ENCODE measurements at regions not wholly inside any gene's neighbourhood (a gene's known extent, or its start where the extent isn't known, plus 50 kb on each side); places are given as distances from the start of the nearest gene placed in this dataset.

GRCh38 chr12:125593269-125593668 is 528.0 kb downstream of the AACS start:
- no peak overlapping the region for H3K4me3 ChIP-seq
- no peak overlapping the region for H3K27ac ChIP-seq

- Histone ChIP-seq H3K27ac (no peak overlapping the region), H3K4me3 (no peak overlapping the region)
Measured at GRCh38 chr12:125604976-125605375, 539.7 kb downstream of the AACS start.

DNA sequence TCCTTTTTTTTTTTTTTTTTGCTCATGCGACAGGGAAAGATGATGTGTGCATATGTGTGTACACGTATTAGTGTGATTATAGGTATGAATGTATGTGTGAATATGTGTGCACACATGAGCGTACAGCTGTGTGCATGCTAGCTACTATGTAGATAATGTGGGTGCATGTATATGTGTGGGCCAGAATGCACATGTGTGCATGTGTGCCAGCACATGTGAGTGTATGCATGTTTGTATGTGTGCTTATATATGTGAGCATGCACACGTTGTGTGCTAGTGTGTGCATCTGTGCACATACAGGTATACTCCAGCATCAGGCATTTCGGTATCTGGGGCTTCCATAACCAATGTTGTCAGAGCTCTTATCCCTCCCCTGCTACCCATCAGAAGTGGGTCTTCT is 541.1 kb downstream of the AACS start:
- no peak overlapping the region for H3K4me3 ChIP-seq
- H3K27ac ChIP-seq, result no peak overlapping the region

DNA sequence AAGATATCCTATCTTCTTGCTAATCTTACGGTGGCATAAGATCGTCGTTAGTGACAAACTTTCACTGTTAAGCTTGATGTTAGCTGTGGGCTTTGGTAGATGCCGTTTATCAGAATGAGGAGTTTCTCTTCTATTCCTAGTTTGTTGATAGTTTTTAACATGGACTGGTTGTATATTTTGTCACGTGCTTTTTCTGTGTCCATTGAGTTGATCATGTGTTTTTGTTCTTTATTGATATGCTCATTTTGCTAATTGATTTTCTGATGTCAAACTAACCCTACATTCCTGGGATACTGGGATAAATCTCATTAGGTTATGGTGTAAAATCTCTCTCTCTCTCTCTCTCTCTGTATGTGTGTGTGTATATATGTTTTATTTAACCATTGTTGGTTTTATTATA is 545.1 kb downstream of the AACS start:
- Histone ChIP-seq H3K27ac (no peak overlapping the region), H3K4me3 (no peak overlapping the region)

DNA sequence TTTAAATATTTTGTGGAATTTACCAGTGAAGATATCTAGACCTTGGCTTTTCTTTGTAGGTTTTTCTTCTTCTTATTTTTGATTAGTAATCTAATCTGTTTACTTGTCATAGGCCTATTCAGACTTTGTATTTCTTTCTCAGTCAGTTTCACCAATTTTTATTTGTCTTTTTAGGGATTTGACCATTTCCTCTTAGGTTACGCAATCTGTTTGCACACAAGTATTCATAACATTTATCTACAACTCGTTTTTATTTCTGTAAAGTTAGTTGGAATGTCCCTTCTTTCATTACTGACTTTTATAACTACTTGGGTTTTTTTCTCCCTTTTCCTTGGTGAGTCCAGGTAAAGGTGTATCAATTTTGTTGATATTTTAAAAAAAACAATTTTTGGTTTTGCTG is 545.7 kb downstream of the AACS start:
- no peak overlapping the region for H3K4me3 ChIP-seq
- no peak overlapping the region for H3K27ac ChIP-seq

DNA sequence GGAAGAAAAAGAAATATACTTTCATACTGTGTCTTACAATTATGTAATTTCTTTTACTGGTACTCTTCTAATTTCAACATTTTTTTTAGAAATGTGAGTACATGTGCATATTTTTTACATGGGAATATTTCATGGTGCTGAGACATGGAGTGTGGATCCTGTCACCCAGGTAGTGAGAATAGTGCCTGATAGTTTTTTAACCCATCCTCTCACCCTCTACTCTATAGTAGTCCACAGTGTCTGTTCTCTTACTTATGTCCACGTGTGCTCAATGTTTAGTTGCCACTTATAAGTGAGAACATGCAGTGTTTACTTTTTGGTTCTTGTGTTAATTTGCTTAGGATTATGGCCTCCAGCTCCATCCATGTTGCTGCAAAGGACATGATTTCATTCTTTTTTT is 548.8 kb downstream of the AACS start:
- H3K27ac ChIP-seq, result no peak overlapping the region

DNA sequence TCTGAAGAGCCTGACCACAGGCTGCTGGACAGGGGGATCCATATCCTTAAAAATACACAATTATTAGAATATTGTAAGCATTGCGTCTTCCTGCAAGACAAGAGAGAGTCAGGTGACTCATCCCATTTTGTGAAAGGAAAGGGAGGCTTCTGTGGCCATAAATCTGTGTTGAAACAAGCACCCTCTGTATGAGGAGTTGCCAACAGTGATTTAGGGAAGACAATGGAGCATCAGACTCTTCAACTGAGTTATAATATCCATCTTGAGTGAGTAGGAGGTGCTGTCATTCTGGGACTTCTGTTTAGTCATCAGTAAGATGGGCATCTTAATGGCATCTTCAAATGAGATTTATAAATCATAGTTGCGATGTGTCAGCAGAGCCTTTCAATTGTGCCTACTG is 554.5 kb downstream of the AACS start:
- H3K27ac ChIP-seq, result no peak overlapping the region
- H3K4me3 ChIP-seq, result no peak overlapping the region

More for the DNA sequence above, 548.8 kb downstream of the AACS start:
- H3K4me3 ChIP-seq, result no peak overlapping the region

DNA sequence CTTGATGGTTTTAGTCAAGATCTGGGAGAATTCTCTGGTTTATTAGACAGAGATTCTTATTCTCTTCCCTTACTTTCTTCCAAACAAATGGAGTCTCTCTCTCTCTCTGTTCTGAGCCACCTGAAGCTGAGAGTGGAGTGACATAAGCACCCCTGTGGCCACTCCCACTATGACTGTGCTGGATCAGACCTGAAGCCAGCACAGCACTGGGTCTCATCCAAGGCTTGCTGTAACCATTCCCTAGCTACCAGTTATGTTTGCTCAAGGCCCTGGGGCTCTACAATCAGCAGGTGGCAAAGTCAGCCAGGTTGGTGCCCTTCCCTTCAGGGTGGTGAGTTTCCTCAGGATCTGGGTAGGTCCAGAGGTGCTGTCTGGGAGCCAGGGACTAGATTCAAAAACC is 568.5 kb downstream of the AACS start:
- no peak overlapping the region for H3K4me3 ChIP-seq
- no peak overlapping the region for H3K27ac ChIP-seq

DNA sequence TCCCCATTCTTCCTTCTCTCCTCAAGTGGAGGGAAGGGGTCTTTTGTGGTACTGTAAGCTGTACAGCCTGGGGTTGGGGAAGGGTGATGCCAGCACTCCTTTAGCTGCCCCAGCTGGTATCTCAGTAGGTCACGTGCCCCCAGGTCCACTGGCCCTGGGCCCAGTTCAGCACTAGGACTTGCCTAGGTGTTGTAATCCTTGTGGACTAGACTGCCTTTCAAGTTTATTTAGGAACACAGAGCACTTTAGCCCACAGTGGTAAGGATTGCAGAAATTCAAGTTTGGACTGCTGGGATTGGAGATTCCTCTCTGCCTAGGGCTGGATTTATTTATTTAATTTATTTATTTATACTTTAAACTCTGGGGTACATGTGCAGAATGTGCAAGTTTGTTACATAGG is 569.6 kb downstream of the AACS start:
- Histone ChIP-seq H3K4me3 (no peak overlapping the region), H3K27ac (no peak overlapping the region)

- no peak overlapping the region for H3K27ac ChIP-seq
- H3K4me3 ChIP-seq, result no peak overlapping the region
Measured at GRCh38 chr12:125639826-125640225, 574.6 kb downstream of the AACS start.

- no peak overlapping the region for H3K4me3 ChIP-seq
- H3K27ac ChIP-seq, result no peak overlapping the region
Measured at GRCh38 chr12:125643055-125643454, 577.8 kb downstream of the AACS start.

GRCh38 chr12:125645724-125646123 is 580.5 kb downstream of the AACS start:
- H3K4me3 ChIP-seq, result no peak overlapping the region
- H3K27ac ChIP-seq, result no peak overlapping the region

DNA sequence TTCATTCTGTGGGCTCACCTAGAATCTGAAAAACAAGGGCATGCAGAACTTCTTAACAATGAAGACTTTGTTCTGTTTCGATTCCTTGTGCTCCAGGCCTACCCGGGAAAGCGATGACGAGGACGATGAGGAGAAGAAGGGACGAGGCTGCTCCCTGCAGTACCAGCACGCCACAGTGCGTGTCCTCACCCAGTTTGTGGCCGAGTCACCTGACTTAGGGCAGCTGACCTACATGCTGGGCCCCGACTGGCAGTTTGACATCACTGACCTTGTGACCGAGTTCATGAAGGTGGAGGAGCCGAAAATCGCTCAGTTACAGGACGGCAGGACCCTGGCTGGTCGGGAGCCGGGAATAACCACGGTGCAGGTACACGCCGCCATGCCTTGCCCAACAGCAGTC is 585.4 kb downstream of the AACS start:
- H3K27ac ChIP-seq, result no peak overlapping the region

GRCh38 chr12:125651625-125652024 is 586.4 kb downstream of the AACS start:
- no peak overlapping the region for H3K4me3 ChIP-seq
- no peak overlapping the region for H3K27ac ChIP-seq

More for the DNA sequence above, 585.4 kb downstream of the AACS start:
- H3K4me3 ChIP-seq, result no peak overlapping the region

GRCh38 chr12:125652681-125653080 is 587.4 kb downstream of the AACS start:
- H3K27ac ChIP-seq, result no peak overlapping the region
- H3K4me3 ChIP-seq, result no peak overlapping the region

- H3K27ac ChIP-seq, result no peak overlapping the region
- no peak overlapping the region for H3K4me3 ChIP-seq
Measured at GRCh38 chr12:125657681-125658080, 592.4 kb downstream of the AACS start.

- Histone ChIP-seq H3K4me3 (no peak overlapping the region), H3K27ac (no peak overlapping the region)
Measured at GRCh38 chr12:125674554-125675338, 609.5 kb downstream of the AACS start.

GRCh38 chr12:125676366-125676765 is 611.1 kb downstream of the AACS start:
- Histone ChIP-seq H3K4me3 (no peak overlapping the region), H3K27ac (no peak overlapping the region)

GRCh38 chr12:125677829-125678228 is 612.6 kb downstream of the AACS start:
- Histone ChIP-seq H3K27ac (no peak overlapping the region), H3K4me3 (no peak overlapping the region)

DNA sequence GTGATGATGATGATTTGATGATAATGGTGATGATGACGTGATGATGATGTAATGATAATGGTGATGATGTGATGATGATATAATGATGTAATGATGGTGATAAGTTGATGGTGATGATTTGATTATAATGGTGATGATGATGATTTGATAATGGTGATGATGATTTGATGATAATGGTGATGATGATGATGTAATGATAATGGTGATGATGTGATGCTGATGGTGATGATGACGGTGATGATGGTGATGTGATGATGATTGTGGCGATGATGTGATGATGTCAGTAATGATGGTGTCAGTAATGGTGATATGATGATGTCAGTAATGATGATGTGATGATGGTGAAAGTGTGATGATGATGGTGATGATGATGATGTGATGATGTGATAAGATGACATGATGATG is 613.4 kb downstream of the AACS start:
- H3K27ac ChIP-seq, result no peak overlapping the region
- no peak overlapping the region for H3K4me3 ChIP-seq

DNA sequence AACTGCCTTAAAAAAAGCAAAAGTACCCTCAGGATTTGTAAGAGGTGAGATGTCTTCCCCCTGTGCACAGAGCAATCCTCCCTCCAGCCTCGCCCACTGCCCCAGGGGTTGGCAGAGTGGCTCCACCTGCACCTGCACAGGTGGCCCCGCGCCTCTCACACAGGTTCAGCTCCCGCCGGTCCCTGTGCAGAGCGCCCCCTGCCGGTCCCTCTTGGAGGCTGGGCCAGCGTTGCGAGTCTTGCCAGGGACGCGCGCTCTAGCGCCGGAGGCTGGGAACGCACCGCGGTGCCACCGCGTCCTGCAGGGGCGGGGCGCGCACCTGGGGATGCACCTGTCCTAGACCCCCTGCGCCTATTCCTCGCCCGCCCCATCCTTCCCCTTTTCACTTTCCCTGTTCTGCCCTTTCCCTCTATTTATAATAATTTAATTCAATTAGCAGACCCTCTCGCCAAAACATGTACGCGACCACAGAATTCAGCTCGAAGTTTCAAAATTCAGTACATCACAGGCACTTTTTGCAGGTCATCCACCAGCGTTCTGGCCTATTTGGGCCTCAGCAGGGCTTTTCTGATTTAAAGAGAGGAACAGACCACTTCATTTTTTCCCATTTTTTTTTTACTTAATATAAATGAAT is 618.6 kb downstream of the AACS start:
- Histone ChIP-seq H3K4me3 (no peak overlapping the region), H3K27ac (no peak overlapping the region)

Data from skin epidermis (tissue), 12 donors.